PC-9 (cell line): ENCODE measurements at regions not wholly inside any gene's neighbourhood (a gene's known extent, or its start where the extent isn't known, plus 50 kb on each side); places are given as distances from the start of the nearest gene placed in this dataset.

ENCODE experiments used
- CTCF ChIP-seq: fragments of 200-600 bp; sonication (generic); conservative IDR thresholded peaks from 2 replicates; pipeline ENCODE4 v1.6.1; 2017; ENCODE audit warnings: mixed run types, antibody characterized with exemption, mild to moderate bottlenecking, moderate library complexity
- EZH2 ChIP-seq: fragments of 200-600 bp; sonication (generic); IDR thresholded peaks from 2 replicates; pipeline ENCODE4 v1.8.0; 2017; ENCODE audit warnings: antibody characterized with exemption, low read depth

- TF ChIP-seq EZH2 (no peak), CTCF (no peak)
These were observed 303.0 kb upstream of the MSX2 start for GRCh38 chr5:174421408-174421805.
